ENCODE measurements at regions not wholly inside any gene's neighbourhood (a gene's known extent, or its start where the extent isn't known, plus 50 kb on each side); places are given as distances from the start of the nearest gene placed in this dataset.

GRCh38 chr17:55930291-55930809 is 179.5 kb downstream of the PCTP start:
- TF ChIP-seq CTCF (IDR thresholded peaks at IDR 0.05), result no peak
- no peak for TF ChIP-seq POLR2A (IDR thresholded peaks at IDR 0.05)
